ENCODE measurements at regions not wholly inside any gene's neighbourhood (a gene's known extent, or its start where the extent isn't known, plus 50 kb on each side); places are given as distances from the start of the nearest gene placed in this dataset.

GRCh38 chr21:38659936-38660332, 145.8 kb upstream of the ETS2 start:
- DNase-seq (ENCODE audit: low read depth): no peak

GRCh38 chr21:38660333-38661196, 145.2 kb upstream of the ETS2 start:
- DNase-seq (ENCODE audit: low read depth): no peak

- DNase-seq (ENCODE audit: low read depth): no peak
Observed at GRCh38 chr21:38661197-38661871, 144.4 kb upstream of the ETS2 start.

- no peak for DNase-seq (ENCODE audit: low read depth)
Observed at GRCh38 chr21:38661889-38662568, 143.7 kb upstream of the ETS2 start.

- DNase-seq (ENCODE audit: low read depth): no peak
Observed at GRCh38 chr21:38663282-38663681, 142.4 kb upstream of the ETS2 start.

GRCh38 chr21:38664315-38664714, 141.4 kb upstream of the ETS2 start:
- DNase-seq (ENCODE audit: low read depth): no peak

- DNase-seq (ENCODE audit: low read depth): no peak
Observed at GRCh38 chr21:38664841-38665240, 140.9 kb upstream of the ETS2 start.

- no peak for DNase-seq (ENCODE audit: low read depth)
Observed at GRCh38 chr21:38667291-38667870, 138.3 kb upstream of the ETS2 start.

GRCh38 chr21:38668067-38668466, 137.7 kb upstream of the ETS2 start:
- DNase-seq (ENCODE audit: low read depth): no peak

- no peak for DNase-seq (ENCODE audit: low read depth)
Observed at GRCh38 chr21:38668541-38668940, 137.2 kb upstream of the ETS2 start.

GRCh38 chr21:38669186-38669585, 136.5 kb upstream of the ETS2 start:
- DNase-seq (ENCODE audit: low read depth): no peak

GRCh38 chr21:38670861-38671260, 134.9 kb upstream of the ETS2 start:
- DNase-seq (ENCODE audit: low read depth): no peak

- no peak for DNase-seq (ENCODE audit: low read depth)
Observed at GRCh38 chr21:38671773-38672172, 134.0 kb upstream of the ETS2 start.

- no peak for DNase-seq (ENCODE audit: low read depth)
Observed at GRCh38 chr21:38675182-38675824, 130.4 kb upstream of the ETS2 start.

GRCh38 chr21:38678827-38679226, 126.9 kb upstream of the ETS2 start:
- no peak for DNase-seq (ENCODE audit: low read depth)

GRCh38 chr21:38679534-38679933, 126.2 kb upstream of the ETS2 start:
- DNase-seq (ENCODE audit: low read depth): no peak

- DNase-seq (ENCODE audit: low read depth): no peak
Observed at GRCh38 chr21:38680401-38680800, 125.3 kb upstream of the ETS2 start.

GRCh38 chr21:38683222-38683621, 122.5 kb upstream of the ETS2 start:
- DNase-seq (ENCODE audit: low read depth): no peak

GRCh38 chr21:38688068-38688467, 117.7 kb upstream of the ETS2 start:
- DNase-seq (ENCODE audit: low read depth): no peak

GRCh38 chr21:38691631-38692030, 114.1 kb upstream of the ETS2 start:
- DNase-seq (ENCODE audit: low read depth): no peak

- no peak for DNase-seq (ENCODE audit: low read depth)
Observed at GRCh38 chr21:38696579-38696978, 109.2 kb upstream of the ETS2 start.

- no peak for DNase-seq (ENCODE audit: low read depth)
Observed at GRCh38 chr21:38699048-38699447, 106.7 kb upstream of the ETS2 start.
